Mesenchymal stem cell (in vitro differentiated cells and primary cell): ENCODE measurements at regions not wholly inside any gene's neighbourhood (a gene's known extent, or its start where the extent isn't known, plus 50 kb on each side); places are given as distances from the start of the nearest gene placed in this dataset.

ENCODE experiments used
- DNase-seq: peaks from one replicate; pipeline ENCODE4 v3.0.0-alpha.2; 2013
- H2AFZ ChIP-seq: one replicate; pipeline ENCODE4 v1.6.1; 2013; ENCODE audit warnings: low read depth, mild to moderate bottlenecking, control low read depth, inconsistent platforms, low read length, moderate library complexity
- H2AK5ac ChIP-seq: 2 replicates; pipeline ENCODE4 v1.6.1; 2013; ENCODE audit warnings: low read length, moderate library complexity, mild to moderate bottlenecking, inconsistent platforms; ENCODE audit not compliant: severe bottlenecking
- H2BK120ac ChIP-seq: one replicate; pipeline ENCODE4 v1.6.1; 2013; ENCODE audit warnings: low read depth, mild to moderate bottlenecking, inconsistent platforms, low read length, moderate library complexity
- H2BK12ac ChIP-seq, 2 experiments: one replicate each; pipeline ENCODE4 v1.6.1; 2013; ENCODE audit warnings: inconsistent platforms in 2 of 2, low read length in 2 of 2, mild to moderate bottlenecking in 2 of 2, moderate library complexity in 2 of 2, control low read depth in 1 of 2
- H2BK15ac ChIP-seq: one replicate; pipeline ENCODE4 v1.6.1; 2013; ENCODE audit warnings: mild to moderate bottlenecking, low read depth, inconsistent platforms; ENCODE audit not compliant: poor library complexity, severe bottlenecking
- H2BK5ac ChIP-seq: 2 replicates; pipeline ENCODE4 v1.6.1; 2013; ENCODE audit warnings: low read depth, mild to moderate bottlenecking, low read length, control low read depth, inconsistent platforms; ENCODE audit not compliant: poor library complexity, severe bottlenecking
- H3K14ac ChIP-seq, 2 experiments: one replicate each; pipeline ENCODE4 v1.6.1; 2013; ENCODE audit warnings: inconsistent platforms in 2 of 2, low read length in 2 of 2, control low read depth in 1 of 2, mild to moderate bottlenecking in 1 of 2, moderate library complexity in 1 of 2
- H3K18ac ChIP-seq, 2 experiments: one replicate each; pipeline ENCODE4 v1.6.1; 2013; ENCODE audit warnings: inconsistent platforms in 2 of 2, low read length in 2 of 2, control low read depth in 1 of 2, low read depth in 1 of 2, mild to moderate bottlenecking in 1 of 2
- H3K23ac ChIP-seq, 2 experiments: one replicate each; pipeline ENCODE4 v1.6.1; 2013; ENCODE audit warnings: inconsistent platforms in 2 of 2, low read length in 2 of 2, mild to moderate bottlenecking in 2 of 2, moderate library complexity in 2 of 2, control low read depth in 1 of 2
- H3K27ac ChIP-seq: 2 replicates; pipeline ENCODE4 v1.5.1; 2013; ENCODE audit warnings: mild to moderate bottlenecking, moderate library complexity, low read length, control low read depth, inconsistent platforms; ENCODE audit not compliant: poor library complexity, severe bottlenecking
- H3K27me3 ChIP-seq, 2 experiments: 2 replicates each; pipeline versions ENCODE4 v1.6.1 to v1.7.0; 2013; ENCODE audit warnings: low read length in 2 of 2, mild to moderate bottlenecking in 2 of 2, moderate library complexity in 2 of 2, control low read depth in 1 of 2, inconsistent platforms in 1 of 2; ENCODE audit not compliant: control insufficient read depth in 1 of 2, insufficient read depth in 1 of 2
- H3K36me3 ChIP-seq, 2 experiments: 2 replicates each; pipeline versions ENCODE4 v1.6.1 to v1.7.0; 2013; ENCODE audit warnings: low read length in 2 of 2, control low read depth in 1 of 2, inconsistent platforms in 1 of 2, low read depth in 1 of 2, mild to moderate bottlenecking in 1 of 2; ENCODE audit not compliant: insufficient read depth in 2 of 2, control insufficient read depth in 1 of 2
- H3K4ac ChIP-seq, 2 experiments: one replicate each; pipeline ENCODE4 v1.6.1; 2013; ENCODE audit warnings: inconsistent platforms in 2 of 2, low read length in 2 of 2, mild to moderate bottlenecking in 2 of 2, moderate library complexity in 2 of 2, control low read depth in 1 of 2, low read depth in 1 of 2
- H3K4me1 ChIP-seq: 2 replicates; pipeline ENCODE4 v1.6.1; 2013; ENCODE audit warnings: low read depth, low read length, control low read depth; ENCODE audit not compliant: control insufficient read depth, insufficient read depth
- H3K4me2 ChIP-seq: 2 replicates; pipeline ENCODE4 v1.6.1; 2013; ENCODE audit warnings: low read length, mild to moderate bottlenecking, inconsistent platforms; ENCODE audit not compliant: poor library complexity, severe bottlenecking
- H3K4me3 ChIP-seq, 2 experiments: 2 replicates each; pipeline versions ENCODE4 v1.5.1 to v1.7.0; 2013; ENCODE audit warnings: low read length in 2 of 2, mild to moderate bottlenecking in 2 of 2, control low read depth in 1 of 2, low read depth in 1 of 2; ENCODE audit not compliant: insufficient read depth in 1 of 2
- H3K79me1 ChIP-seq: replicated peaks from 2 replicates; pipeline ENCODE4 v1.6.1; 2013; ENCODE audit warnings: mild to moderate bottlenecking, control low read depth, low read length, inconsistent platforms; ENCODE audit not compliant: poor library complexity, severe bottlenecking
- H3K9ac ChIP-seq: 2 replicates; pipeline ENCODE4 v1.7.0; 2013; ENCODE audit warnings: mild to moderate bottlenecking, low read length, moderate library complexity
- H3K9me3 ChIP-seq: 2 replicates; pipeline ENCODE4 v1.7.0; 2013; ENCODE audit warnings: mild to moderate bottlenecking, low read length; ENCODE audit not compliant: control insufficient read depth
- H4K8ac ChIP-seq: one replicate; pipeline ENCODE4 v1.6.1; 2013; ENCODE audit warnings: inconsistent platforms, mild to moderate bottlenecking, low read length, moderate library complexity
- H4K91ac ChIP-seq: one replicate; pipeline ENCODE4 v1.6.1; 2013; ENCODE audit warnings: mild to moderate bottlenecking, low read length, inconsistent platforms
- WGBS: methylation state at CpG from one replicate; pipeline ENCODE4 v1.1.7; 2013; ENCODE audit warnings: mixed read lengths; 5-methylcytosine and 5-hydroxymethylcytosine counted together

GRCh38 chr1:30198451-30198760 is 525.0 kb downstream of the MATN1 start:
- Histone ChIP-seq H3K23ac (no peak overlapping the region), H3K9ac (no peak overlapping the region), H2AK5ac (no peak overlapping the region), H3K36me3 (no peaks in the 10 kb centered on the region), H3K4ac (no peak overlapping the region), H2BK5ac (no peak overlapping the region), H2AFZ (no peak overlapping the region), H3K18ac (no peak overlapping the region), H3K4me3 (no peak overlapping the region), H2BK12ac (no peak overlapping the region), H3K4me2 (no peak overlapping the region), H3K27ac (no peak overlapping the region), H4K91ac (no peak overlapping the region), H2BK15ac (no peak overlapping the region), H4K8ac (no peak overlapping the region), H3K4me1 (no peaks in the 10 kb centered on the region), H3K9me3 (no peaks in the 10 kb centered on the region), H2BK120ac (no peak overlapping the region), H3K79me1 (no peaks in the 10 kb centered on the region), H3K14ac (no peak overlapping the region), H3K27me3 (peaks cover 6 to 23% of the 10 kb centered on the region in 2 experiments)
- no peak for DNase-seq
- 76% methylated on average over 1 of the region's 2 CpGs for WGBS

GRCh38 chr1:30197639-30198450 is 525.5 kb downstream of the MATN1 start:
- H3K14ac ChIP-seq = no peak overlapping the region
- no peak for DNase-seq
- no peaks in the 10 kb centered on the region for H3K9me3 ChIP-seq
- no peak overlapping the region for H2AFZ ChIP-seq
- H3K27me3 ChIP-seq = peaks cover 6 to 28% of the 10 kb centered on the region in 2 experiments
- WGBS = 44% methylated on average over 4 of the region's 4 CpGs
- H2AK5ac ChIP-seq = no peak overlapping the region
- H3K36me3 ChIP-seq = no peaks in the 10 kb centered on the region
- H2BK15ac ChIP-seq = no peak overlapping the region
- H2BK12ac ChIP-seq = no peak overlapping the region
- no peak overlapping the region for H2BK5ac ChIP-seq
- H3K4ac ChIP-seq = no peak overlapping the region
- no peak overlapping the region for H3K4me3 ChIP-seq
- H2BK120ac ChIP-seq = no peak overlapping the region
- H3K18ac ChIP-seq = no peak overlapping the region
- no peak overlapping the region for H3K4me2 ChIP-seq
- H3K4me1 ChIP-seq = no peaks in the 10 kb centered on the region
- H3K23ac ChIP-seq = no peak overlapping the region
- H3K27ac ChIP-seq = no peak overlapping the region
- no peak overlapping the region for H4K91ac ChIP-seq
- H3K79me1 ChIP-seq = no peaks in the 10 kb centered on the region
- H4K8ac ChIP-seq = no peak overlapping the region
- peak overlapping the region; percentile 22 for H3K9ac ChIP-seq

DNA sequence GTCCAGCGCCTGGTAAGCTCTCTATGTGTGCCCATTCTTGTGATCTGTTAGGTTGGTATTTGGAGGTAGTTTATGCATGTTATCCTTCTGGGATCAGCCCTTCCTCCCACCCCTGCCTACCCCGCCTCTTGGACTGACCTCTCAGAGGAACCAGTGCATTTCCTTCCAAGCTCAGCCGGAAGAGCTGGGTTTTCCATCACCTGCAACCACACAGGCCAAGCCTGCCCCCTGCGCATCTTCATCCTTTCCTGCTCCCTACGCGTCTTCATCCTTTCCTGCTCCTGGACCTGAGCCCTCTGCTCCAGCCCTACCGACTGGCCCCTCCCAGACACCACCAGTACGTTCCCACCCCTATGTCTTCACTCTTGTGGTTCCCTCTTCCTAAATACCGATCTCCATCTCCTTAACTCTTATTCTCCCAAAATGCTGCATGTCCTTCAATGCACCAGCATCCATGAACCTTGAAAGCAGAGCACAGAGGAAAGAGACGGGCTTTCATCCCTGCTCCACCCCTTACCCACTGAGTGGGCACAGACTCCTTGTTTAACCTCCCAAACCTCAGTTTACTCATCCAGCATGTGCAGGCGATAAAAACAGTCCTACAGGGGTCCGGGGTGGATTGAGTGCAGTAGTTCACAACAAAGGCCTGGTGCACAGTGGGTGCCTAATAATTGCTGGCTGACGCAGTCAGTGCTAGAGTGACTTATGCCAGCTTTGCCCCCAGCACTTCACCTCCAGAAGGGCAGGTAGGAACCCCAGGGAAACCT is 526.3 kb downstream of the MATN1 start:
- peaks cover 6 to 34% of the 10 kb centered on the region in 2 experiments for H3K27me3 ChIP-seq
- H3K9me3 ChIP-seq = no peaks in the 10 kb centered on the region
- H2AK5ac ChIP-seq = no peak overlapping the region
- WGBS = 80% methylated on average over 13 of the region's 13 CpGs
- no peaks in the 10 kb centered on the region for H3K79me1 ChIP-seq
- H3K4ac ChIP-seq = no peak overlapping the region
- no peak overlapping the region for H4K8ac ChIP-seq
- no peak overlapping the region for H3K4me2 ChIP-seq
- no peak overlapping the region for H3K14ac ChIP-seq
- H3K27ac ChIP-seq = no peak overlapping the region
- H2BK120ac ChIP-seq = no peak overlapping the region
- no peak overlapping the region for H3K18ac ChIP-seq
- no peak overlapping the region for H3K9ac ChIP-seq
- no peak for DNase-seq
- H4K91ac ChIP-seq = no peak overlapping the region
- no peak overlapping the region for H3K4me3 ChIP-seq
- H2BK5ac ChIP-seq = no peak overlapping the region
- H3K23ac ChIP-seq = no peak overlapping the region
- H2BK12ac ChIP-seq = no peak overlapping the region
- H2AFZ ChIP-seq = no peak overlapping the region
- H2BK15ac ChIP-seq = no peak overlapping the region
- no peaks in the 10 kb centered on the region for H3K36me3 ChIP-seq
- H3K4me1 ChIP-seq = no peaks in the 10 kb centered on the region

DNA sequence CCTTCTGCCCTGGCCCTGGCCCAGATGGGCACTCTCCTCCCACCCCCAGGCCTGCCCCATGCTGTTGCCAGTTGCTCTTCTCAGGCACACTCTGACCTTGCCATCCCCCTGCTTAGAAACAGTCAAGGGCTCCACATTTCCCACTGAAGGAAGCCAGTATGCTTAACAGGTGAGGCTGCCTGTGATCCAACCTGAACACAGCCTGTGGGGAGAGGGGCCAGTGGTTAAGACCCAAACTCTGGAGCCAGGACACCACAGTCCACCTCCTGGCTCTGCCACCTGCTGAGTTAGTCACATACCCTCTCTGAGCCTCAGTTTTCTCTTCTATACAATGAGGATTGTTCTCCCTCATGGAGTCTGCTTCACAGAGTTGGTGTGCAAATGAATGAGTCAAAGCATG is 526.9 kb downstream of the MATN1 start:
- Histone ChIP-seq H2AFZ (no peak overlapping the region), H3K79me1 (no peaks in the 10 kb centered on the region), H3K27me3 (peaks cover 6 to 34% of the 10 kb centered on the region in 2 experiments), H4K8ac (no peak overlapping the region), H3K4me3 (no peak overlapping the region), H3K4me1 (no peaks in the 10 kb centered on the region), H3K14ac (no peak overlapping the region), H2BK15ac (no peak overlapping the region), H3K36me3 (no peaks in the 10 kb centered on the region), H3K4ac (no peak overlapping the region), H3K23ac (no peak overlapping the region), H2BK12ac (no peak overlapping the region), H3K4me2 (no peak overlapping the region), H2BK5ac (no peak overlapping the region), H3K27ac (no peak overlapping the region), H2BK120ac (no peak overlapping the region), H2AK5ac (no peak overlapping the region), H3K9me3 (no peaks in the 10 kb centered on the region), H4K91ac (no peak overlapping the region), H3K18ac (no peak overlapping the region), H3K9ac (no peak overlapping the region)
- DNase-seq = no peak
